ENCODE measurements at regions not wholly inside any gene's neighbourhood (a gene's known extent, or its start where the extent isn't known, plus 50 kb on each side); places are given as distances from the start of the nearest gene placed in this dataset.
"Not testable (repeated sequence)": the region's sequence is repeated elsewhere in the genome, so short reads cannot be mapped to it uniquely, and the experiment has no call there.

- no peak for DNase-seq
Measured at GRCh38 chr1:79507770-79508169, 501.2 kb upstream of the ADGRL4 start.

GRCh38 chr1:79501153-79501552, 494.6 kb upstream of the ADGRL4 start:
- TF ChIP-seq, protein P1, sequence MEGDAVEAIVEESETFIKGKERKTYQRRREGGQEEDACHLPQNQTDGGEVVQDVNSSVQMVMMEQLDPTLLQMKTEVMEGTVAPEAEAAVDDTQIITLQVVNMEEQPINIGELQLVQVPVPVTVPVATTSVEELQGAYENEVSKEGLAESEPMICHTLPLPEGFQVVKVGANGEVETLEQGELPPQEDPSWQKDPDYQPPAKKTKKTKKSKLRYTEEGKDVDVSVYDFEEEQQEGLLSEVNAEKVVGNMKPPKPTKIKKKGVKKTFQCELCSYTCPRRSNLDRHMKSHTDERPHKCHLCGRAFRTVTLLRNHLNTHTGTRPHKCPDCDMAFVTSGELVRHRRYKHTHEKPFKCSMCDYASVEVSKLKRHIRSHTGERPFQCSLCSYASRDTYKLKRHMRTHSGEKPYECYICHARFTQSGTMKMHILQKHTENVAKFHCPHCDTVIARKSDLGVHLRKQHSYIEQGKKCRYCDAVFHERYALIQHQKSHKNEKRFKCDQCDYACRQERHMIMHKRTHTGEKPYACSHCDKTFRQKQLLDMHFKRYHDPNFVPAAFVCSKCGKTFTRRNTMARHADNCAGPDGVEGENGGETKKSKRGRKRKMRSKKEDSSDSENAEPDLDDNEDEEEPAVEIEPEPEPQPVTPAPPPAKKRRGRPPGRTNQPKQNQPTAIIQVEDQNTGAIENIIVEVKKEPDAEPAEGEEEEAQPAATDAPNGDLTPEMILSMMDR (IDR thresholded peaks at IDR 0.05): no peak
- TF ChIP-seq POLR2A (IDR thresholded peaks at IDR 0.05): no peak
- Histone ChIP-seq H3K4me1 (no peaks in the 10 kb centered on the region), H3K9me3 (no peaks in the 10 kb centered on the region), H3K27ac (no peak overlapping the region), H3K36me3 (no peaks in the 10 kb centered on the region), H3K27me3 (no peaks in the 10 kb centered on the region), H3K4me3 (no peak overlapping the region)
- DNase-seq: no peak
- intact Hi-C loops (cut with DNase I): no loop called here
- 77 to 78% methylated on average over 3 of the region's 3 CpGs for WGBS, 2 donors

More at GRCh38 chr1:79507770-79508169, 501.2 kb upstream of the ADGRL4 start:
- TF ChIP-seq, protein P1 (IDR thresholded peaks at IDR 0.05): no peak
- no peaks in the 10 kb centered on the region for H3K36me3 ChIP-seq
- 41 to 50% methylated on average over 2 of the region's 2 CpGs for whole genome bisulfite sequencing, 2 donors
- intact Hi-C loops (cut with DNase I): no loop called here
- H3K27me3 ChIP-seq: no peaks in the 10 kb centered on the region
- no peaks in the 10 kb centered on the region for H3K4me1 ChIP-seq
- H3K4me3 ChIP-seq: no peak overlapping the region
- no peaks in the 10 kb centered on the region for H3K9me3 ChIP-seq
- no peak overlapping the region for H3K27ac ChIP-seq

GRCh38 chr1:79499541-79499940, 493.0 kb upstream of the ADGRL4 start:
- intact Hi-C loops (cut with DNase I): no loop called here
- Histone ChIP-seq H3K4me1 (no peaks in the 10 kb centered on the region), H3K4me3 (no peak overlapping the region), H3K9me3 (no peaks in the 10 kb centered on the region), H3K27me3 (no peaks in the 10 kb centered on the region), H3K36me3 (no peaks in the 10 kb centered on the region), H3K27ac (no peak overlapping the region)
- DNase-seq: no peak
- WGBS, 2 donors: 71 to 75% methylated on average over 1 of the region's 1 CpG
- TF ChIP-seq, protein P1 (IDR thresholded peaks at IDR 0.05): no peak
- no peak for TF ChIP-seq POLR2A (IDR thresholded peaks at IDR 0.05)

- no peaks in the 10 kb centered on the region for H3K9me3 ChIP-seq
- no peak overlapping the region for H3K4me3 ChIP-seq
- H3K27ac ChIP-seq: no peak overlapping the region
- TF ChIP-seq, protein P1 (IDR thresholded peaks at IDR 0.05): peak in 5 of 6 experiments; percentile 23 to 46 (median 39)
- TF ChIP-seq POLR2A (IDR thresholded peaks at IDR 0.05): no peak
- no peaks in the 10 kb centered on the region for H3K27me3 ChIP-seq
- H3K4me1 ChIP-seq: no peaks in the 10 kb centered on the region
- intact Hi-C loops (cut with DNase I): no loop called here
- no peaks in the 10 kb centered on the region for H3K36me3 ChIP-seq
- DNase-seq: no peak
- 25 to 30% methylated on average over 4 of the region's 4 CpGs for WGBS, 2 donors
Measured at GRCh38 chr1:79497193-79497773, 490.8 kb upstream of the ADGRL4 start.

DNA sequence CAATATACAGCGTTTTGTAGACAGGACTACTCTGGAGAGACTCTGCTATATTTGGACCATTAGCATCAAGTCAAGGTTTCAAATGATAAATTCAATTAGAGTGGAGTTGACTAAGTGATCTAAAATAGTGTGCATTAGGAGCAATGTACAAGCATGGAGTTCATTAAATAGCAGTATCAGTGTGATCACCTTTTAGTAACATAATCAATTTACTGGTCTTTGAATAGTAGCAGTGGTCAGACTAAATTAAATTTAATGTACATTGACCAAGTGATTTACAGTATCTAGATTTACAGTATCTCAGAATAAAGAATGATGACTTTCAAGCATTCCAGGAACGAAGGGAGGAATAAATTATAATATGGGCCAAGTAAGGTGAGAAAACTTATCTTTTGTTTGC, 489.6 kb upstream of the ADGRL4 start:
- intact Hi-C loops (cut with DNase I): no loop called here
- Histone ChIP-seq H3K4me3 (no peak overlapping the region), H3K27ac (no peak overlapping the region)

DNA sequence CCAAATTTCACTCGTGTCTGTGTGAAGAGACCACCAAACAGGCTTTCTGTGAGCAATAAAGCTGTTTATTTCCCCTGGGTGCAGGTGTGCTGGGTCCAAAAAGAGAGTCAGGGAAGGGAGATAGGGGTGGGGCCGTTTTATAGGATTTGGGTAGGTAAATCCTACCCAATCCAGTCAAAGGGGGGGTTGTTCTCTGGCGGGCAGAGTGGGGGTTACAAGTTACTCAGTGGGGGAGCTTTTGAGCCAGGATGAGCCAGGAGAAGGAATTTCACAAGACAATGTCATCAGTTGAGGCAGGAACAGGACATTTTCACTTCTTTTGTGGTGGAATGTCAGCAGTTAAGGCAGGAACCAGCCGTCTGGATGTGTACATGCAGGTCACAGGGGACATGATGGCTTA, 487.2 kb upstream of the ADGRL4 start:
- H3K27me3 ChIP-seq; H3K4me3 ChIP-seq; intact Hi-C loops (cut with DNase I); H3K36me3 ChIP-seq; H3K9me3 ChIP-seq; H3K4me1 ChIP-seq; H3K27ac ChIP-seq; DNase-seq: not testable (repeated sequence)
- 37 to 65% methylated on average over 2 to 3 of the region's 4 CpGs for WGBS, 2 donors

More for the DNA sequence above, 489.6 kb upstream of the ADGRL4 start:
- Histone ChIP-seq H3K36me3 (no peaks in the 10 kb centered on the region), H3K27me3 (no peaks in the 10 kb centered on the region), H3K9me3 (no peaks in the 10 kb centered on the region), H3K4me1 (no peaks in the 10 kb centered on the region)
- TF ChIP-seq, protein P1 (IDR thresholded peaks at IDR 0.05): no peak
- no peak for TF ChIP-seq POLR2A (IDR thresholded peaks at IDR 0.05)
- WGBS, 2 donors: 53 to 67% methylated on average over 2 of the region's 2 CpGs
- no peak for DNase-seq

GRCh38 chr1:79488572-79489121, 482.1 kb upstream of the ADGRL4 start:
- H3K27me3 ChIP-seq; H3K9me3 ChIP-seq; H3K27ac ChIP-seq; H3K4me3 ChIP-seq; H3K4me1 ChIP-seq; intact Hi-C loops (cut with DNase I); H3K36me3 ChIP-seq; DNase-seq: not testable (repeated sequence)
- 46 to 60% methylated on average over 4 of the region's 4 CpGs for WGBS, 2 donors
